GM12864 (cell line): ENCODE measurements at regions not wholly inside any gene's neighbourhood (a gene's known extent, or its start where the extent isn't known, plus 50 kb on each side); places are given as distances from the start of the nearest gene placed in this dataset.

ENCODE experiments used
- DNase-seq: peaks from one replicate; pipeline ENCODE4 v3.0.0-alpha.2; 2011; ENCODE audit warnings: low read depth
- H3K4me3 ChIP-seq: 2 replicates; pipeline ENCODE4 v1.5.1; 2011; ENCODE audit warnings: mild to moderate bottlenecking, low read depth, low read length, control low read depth
- TF ChIP-seq, protein P1 (sequence below): IDR thresholded peaks from 2 replicates; pipeline ENCODE4 v1.5.1; 2011; ENCODE audit warnings: low read depth, mild to moderate bottlenecking, moderate library complexity, low read length, control low read depth, inconsistent platforms; ENCODE audit errors: missing control alignments

DNA sequence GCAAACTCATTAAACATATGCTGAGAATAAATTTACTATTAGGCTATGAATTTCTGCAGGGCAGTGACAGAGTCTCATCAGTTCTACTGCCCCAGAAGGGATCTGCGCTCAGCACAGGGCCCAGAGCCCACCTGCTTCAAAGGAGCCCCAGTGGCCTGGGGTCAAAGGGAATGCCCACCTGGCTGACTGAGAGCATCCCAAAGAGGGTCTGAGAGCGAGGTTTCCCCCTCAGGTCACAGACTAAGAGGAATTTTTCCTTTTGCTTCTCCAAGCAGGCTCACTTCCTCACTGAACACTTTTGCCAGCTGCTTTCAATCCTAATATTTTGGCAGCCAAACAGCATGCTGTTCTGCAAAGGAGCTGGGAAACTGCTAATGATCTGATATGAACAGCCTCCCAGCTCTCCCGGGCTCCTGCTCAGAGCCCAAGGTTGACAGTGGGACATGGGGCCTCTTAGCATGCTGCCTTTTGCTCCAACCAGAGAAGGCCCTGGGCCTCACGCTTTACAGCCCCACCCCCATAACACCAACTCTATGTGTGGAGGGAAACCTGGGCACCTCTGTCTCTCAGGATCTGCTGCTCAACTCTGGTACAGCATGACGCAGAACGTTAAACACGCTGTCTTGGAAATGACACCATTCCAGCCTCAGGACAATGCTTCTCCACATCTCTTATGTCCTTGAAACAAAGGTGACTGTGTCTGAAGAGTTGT is 70.7 kb upstream of the SYT6 start:
- no peak overlapping the region for H3K4me3 ChIP-seq
- no peak for DNase-seq
- TF ChIP-seq, protein P1, sequence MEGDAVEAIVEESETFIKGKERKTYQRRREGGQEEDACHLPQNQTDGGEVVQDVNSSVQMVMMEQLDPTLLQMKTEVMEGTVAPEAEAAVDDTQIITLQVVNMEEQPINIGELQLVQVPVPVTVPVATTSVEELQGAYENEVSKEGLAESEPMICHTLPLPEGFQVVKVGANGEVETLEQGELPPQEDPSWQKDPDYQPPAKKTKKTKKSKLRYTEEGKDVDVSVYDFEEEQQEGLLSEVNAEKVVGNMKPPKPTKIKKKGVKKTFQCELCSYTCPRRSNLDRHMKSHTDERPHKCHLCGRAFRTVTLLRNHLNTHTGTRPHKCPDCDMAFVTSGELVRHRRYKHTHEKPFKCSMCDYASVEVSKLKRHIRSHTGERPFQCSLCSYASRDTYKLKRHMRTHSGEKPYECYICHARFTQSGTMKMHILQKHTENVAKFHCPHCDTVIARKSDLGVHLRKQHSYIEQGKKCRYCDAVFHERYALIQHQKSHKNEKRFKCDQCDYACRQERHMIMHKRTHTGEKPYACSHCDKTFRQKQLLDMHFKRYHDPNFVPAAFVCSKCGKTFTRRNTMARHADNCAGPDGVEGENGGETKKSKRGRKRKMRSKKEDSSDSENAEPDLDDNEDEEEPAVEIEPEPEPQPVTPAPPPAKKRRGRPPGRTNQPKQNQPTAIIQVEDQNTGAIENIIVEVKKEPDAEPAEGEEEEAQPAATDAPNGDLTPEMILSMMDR: no peak

DNA sequence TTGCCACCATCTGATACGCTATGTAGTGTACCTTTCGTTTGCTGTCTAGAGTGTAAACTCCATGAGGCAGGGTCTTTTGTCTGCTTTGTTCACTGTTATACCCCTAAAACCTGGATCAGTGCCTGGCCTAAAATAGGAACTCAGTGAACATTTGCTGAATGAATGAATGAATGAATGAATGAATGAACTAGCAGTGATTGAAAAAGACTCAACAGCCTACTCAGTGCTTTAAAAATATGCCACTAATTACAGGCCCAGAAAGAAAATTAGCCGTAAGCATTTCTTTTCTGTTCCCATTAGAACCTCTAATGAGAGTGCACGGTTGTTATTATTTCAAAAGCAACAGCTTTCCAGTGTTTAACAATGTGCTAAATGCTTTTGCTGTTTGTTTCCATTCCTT is 69.3 kb upstream of the SYT6 start:
- TF ChIP-seq, protein P1: no peak
- H3K4me3 ChIP-seq: no peak overlapping the region
- no peak for DNase-seq

DNA sequence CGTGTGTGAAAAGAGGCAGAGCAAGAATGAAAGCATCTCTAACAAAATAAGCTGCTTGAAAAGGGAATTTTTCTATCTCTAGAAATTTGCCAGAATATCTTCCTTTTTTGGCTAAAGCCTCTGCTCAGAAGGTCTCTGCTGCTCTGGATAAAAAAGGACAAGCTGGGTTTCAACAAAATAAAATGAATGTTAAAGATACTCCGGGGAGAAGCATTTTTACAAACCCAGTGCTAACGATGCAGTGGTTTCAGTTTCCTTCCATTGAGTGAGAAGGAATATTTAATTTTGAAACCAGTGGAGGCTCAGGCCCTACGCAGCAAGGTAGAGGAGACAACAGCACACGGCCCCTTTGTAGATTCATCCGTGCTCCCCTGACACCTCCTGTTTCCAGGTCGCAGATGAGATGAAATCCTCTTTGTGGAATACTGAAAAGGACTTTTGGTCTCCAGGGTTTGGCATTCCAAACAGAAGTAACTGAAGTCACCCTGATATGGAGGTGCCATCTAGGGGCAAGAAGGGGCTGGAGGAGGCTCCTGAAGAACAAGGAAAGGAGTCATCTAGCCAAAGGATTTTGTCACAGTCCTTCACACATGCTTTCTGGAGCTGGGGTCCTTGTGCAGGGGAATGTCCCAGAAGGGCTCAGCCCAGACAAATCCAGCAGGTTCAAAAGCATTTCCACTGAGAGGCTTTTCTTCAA is 65.7 kb upstream of the SYT6 start:
- TF ChIP-seq, protein P1: no peak
- H3K4me3 ChIP-seq: no peak overlapping the region
- no peak for DNase-seq

DNA sequence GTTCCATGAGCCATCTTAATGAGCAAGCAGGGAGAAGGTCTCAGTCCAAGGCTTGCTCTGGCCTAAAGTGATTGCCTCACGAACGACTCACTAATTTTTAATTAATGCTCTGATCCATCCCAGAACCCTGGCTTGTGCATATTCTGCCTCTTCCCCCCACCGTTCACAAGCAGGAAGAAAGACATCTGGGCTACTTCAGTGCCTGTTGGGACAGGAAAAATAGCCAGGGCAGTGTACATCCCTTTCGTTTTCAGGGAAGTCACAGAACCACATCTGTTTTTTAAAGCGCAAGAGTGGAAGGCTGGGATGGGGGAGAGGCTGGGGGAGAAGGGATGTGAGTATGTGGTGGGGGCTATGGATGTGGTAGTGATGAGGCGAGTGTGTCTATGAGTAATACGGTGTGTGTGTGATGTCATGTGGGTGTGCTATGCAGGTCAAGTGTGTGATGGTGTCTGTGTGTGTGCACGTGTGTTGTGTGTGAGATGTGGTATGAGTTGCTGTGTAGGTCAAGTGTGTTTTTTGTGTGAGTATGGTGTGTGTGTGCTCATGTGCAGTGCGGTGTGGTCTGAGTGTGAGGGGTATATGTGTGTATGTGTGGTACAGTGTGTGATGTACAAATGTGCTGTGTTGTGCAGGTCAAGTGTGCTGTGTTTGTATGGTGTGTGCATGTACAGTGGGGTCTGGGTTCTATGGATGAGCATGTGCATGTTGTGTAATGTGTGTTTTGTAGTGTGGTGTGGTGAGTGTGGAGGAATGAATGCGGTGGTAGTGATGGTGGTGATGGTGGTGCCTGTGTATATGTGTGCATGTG is 64.9 kb upstream of the SYT6 start:
- TF ChIP-seq, protein P1: no peak
- no peak overlapping the region for H3K4me3 ChIP-seq
- no peak for DNase-seq

DNA sequence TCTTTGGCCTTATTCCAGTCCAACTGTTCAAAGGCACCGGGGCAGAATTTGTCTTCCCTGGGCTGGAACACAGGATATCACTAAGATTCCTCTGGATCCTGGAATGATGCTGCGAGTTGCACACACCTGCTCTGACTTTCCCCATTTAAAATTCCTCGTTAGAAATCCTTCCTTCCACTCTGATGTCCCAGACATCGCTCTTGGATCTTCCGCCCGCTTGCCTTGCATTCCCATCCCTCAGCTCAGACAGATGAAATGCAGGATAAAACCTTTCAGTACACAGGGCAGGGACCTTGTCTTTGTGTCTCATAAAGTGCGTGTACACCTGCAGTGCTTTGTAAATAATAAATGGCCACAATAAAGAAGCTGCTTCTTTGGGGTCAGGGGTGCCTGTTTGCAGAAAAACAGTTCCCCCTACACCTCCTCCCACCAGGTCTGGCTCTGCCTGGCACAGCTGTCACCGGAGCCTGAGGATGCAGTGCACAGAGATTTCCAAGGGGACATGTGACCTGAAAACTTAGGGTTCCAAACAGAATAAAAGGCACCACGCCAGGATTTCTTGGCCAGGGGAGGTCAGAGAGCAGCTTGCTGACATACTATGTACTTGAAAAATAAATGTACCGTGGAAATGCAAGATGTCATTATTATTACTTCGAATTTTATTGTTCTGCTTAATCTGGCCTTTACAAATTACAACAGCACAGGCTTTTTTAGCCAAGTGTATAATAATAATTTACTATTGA is 62.9 kb upstream of the SYT6 start:
- no peak overlapping the region for H3K4me3 ChIP-seq
- TF ChIP-seq, protein P1: no peak
- DNase-seq: no peak

DNA sequence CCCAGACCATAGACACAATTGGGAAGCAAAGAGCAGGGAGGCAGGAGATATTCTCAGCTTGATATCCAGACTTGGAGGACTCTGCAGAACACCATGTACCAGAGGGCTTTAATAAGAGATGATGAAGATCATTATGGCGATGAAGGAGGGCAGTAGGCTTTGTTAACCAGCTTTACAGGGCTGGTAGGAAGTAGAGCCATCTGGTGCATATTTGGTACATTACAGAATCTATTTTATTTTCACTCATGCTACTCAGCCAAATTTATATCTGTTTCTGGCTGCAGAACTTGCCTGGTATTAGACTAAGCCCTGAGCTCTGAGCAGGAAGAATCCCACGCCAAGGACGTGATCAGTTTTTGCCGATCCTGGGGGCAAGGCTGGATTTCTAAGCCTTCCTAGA is 61.8 kb upstream of the SYT6 start:
- DNase-seq: no peak
- TF ChIP-seq, protein P1: no peak
- H3K4me3 ChIP-seq: no peak overlapping the region
